ENCODE measurements at regions not wholly inside any gene's neighbourhood (a gene's known extent, or its start where the extent isn't known, plus 50 kb on each side); places are given as distances from the start of the nearest gene placed in this dataset.

DNA sequence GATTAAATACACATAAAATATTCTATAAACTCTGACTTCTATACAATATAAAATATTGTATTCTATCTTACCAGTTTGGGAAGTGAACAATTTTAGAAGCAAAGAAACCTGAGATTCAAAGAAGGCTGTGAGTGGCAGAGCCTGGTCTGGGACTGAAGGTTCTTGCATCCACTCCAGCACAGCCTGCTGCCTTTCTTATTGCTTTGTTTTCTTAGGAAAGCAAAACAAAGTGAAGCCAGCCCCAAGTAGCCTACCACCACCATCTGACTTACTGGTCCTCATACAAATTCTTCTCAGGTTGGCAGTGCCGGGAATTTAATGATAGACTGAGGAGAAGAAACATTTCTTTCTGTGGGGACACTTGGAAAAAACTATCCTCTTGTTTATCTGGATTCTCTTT lies 129.7 kb upstream of the SMAD1 start:
- TF ChIP-seq, protein P1, sequence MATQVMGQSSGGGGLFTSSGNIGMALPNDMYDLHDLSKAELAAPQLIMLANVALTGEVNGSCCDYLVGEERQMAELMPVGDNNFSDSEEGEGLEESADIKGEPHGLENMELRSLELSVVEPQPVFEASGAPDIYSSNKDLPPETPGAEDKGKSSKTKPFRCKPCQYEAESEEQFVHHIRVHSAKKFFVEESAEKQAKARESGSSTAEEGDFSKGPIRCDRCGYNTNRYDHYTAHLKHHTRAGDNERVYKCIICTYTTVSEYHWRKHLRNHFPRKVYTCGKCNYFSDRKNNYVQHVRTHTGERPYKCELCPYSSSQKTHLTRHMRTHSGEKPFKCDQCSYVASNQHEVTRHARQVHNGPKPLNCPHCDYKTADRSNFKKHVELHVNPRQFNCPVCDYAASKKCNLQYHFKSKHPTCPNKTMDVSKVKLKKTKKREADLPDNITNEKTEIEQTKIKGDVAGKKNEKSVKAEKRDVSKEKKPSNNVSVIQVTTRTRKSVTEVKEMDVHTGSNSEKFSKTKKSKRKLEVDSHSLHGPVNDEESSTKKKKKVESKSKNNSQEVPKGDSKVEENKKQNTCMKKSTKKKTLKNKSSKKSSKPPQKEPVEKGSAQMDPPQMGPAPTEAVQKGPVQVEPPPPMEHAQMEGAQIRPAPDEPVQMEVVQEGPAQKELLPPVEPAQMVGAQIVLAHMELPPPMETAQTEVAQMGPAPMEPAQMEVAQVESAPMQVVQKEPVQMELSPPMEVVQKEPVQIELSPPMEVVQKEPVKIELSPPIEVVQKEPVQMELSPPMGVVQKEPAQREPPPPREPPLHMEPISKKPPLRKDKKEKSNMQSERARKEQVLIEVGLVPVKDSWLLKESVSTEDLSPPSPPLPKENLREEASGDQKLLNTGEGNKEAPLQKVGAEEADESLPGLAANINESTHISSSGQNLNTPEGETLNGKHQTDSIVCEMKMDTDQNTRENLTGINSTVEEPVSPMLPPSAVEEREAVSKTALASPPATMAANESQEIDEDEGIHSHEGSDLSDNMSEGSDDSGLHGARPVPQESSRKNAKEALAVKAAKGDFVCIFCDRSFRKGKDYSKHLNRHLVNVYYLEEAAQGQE (IDR thresholded peaks at IDR 0.05; ENCODE audit: low read depth, low read length), result no peak
- TF ChIP-seq, protein P2, sequence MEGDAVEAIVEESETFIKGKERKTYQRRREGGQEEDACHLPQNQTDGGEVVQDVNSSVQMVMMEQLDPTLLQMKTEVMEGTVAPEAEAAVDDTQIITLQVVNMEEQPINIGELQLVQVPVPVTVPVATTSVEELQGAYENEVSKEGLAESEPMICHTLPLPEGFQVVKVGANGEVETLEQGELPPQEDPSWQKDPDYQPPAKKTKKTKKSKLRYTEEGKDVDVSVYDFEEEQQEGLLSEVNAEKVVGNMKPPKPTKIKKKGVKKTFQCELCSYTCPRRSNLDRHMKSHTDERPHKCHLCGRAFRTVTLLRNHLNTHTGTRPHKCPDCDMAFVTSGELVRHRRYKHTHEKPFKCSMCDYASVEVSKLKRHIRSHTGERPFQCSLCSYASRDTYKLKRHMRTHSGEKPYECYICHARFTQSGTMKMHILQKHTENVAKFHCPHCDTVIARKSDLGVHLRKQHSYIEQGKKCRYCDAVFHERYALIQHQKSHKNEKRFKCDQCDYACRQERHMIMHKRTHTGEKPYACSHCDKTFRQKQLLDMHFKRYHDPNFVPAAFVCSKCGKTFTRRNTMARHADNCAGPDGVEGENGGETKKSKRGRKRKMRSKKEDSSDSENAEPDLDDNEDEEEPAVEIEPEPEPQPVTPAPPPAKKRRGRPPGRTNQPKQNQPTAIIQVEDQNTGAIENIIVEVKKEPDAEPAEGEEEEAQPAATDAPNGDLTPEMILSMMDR (IDR thresholded peaks at IDR 0.05 in 2 of 3, conservative IDR thresholded peaks at IDR 0.05 in 1 of 3; ENCODE audit: control insufficient read depth in 2 of 3, extremely low read depth in 1 of 3, insufficient read depth in 1 of 3, low read depth in 3 of 3, low read length in 3 of 3), result no peak
- TF ChIP-seq USF2 (IDR thresholded peaks at IDR 0.05; ENCODE audit: borderline replicate concordance, low read depth, low read length) (no peak), YBX1 (IDR thresholded peaks at IDR 0.05) (no peak), RFX5 (IDR thresholded peaks at IDR 0.05; ENCODE audit: low read depth, low read length) (no peak), EZH2 (IDR thresholded peaks at IDR 0.05; ENCODE audit: borderline replicate concordance, control insufficient read depth, low read depth, low read length) (no peak), TAF1 (IDR thresholded peaks at IDR 0.05; ENCODE audit: borderline replicate concordance, low read depth, low read length) (no peak), POLR2A (IDR thresholded peaks at IDR 0.05; ENCODE audit: low read depth, low read length) (no peak), NFIC (IDR thresholded peaks at IDR 0.05; ENCODE audit: low read depth, low read length) (no peak), CEBPB (IDR thresholded peaks at IDR 0.05; ENCODE audit: borderline replicate concordance in 1 of 2, low read depth in 2 of 2, low read length in 2 of 2) (no peak)
- TF ChIP-seq, protein P3, sequence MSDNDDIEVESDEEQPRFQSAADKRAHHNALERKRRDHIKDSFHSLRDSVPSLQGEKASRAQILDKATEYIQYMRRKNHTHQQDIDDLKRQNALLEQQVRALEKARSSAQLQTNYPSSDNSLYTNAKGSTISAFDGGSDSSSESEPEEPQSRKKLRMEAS (IDR thresholded peaks at IDR 0.05; ENCODE audit: low read depth, low read length), result no peak

Measured in GM12878 (cell line).